GM19328 (cell line): ENCODE measurements at regions not wholly inside any gene's neighbourhood (a gene's known extent, or its start where the extent isn't known, plus 50 kb on each side); places are given as distances from the start of the nearest gene placed in this dataset.
"Not testable (repeated sequence)": the region's sequence is repeated elsewhere in the genome, so short reads cannot be mapped to it uniquely, and the experiment has no call there.

Experiments
- ATAC-seq: cut with Tn5 transposase; IDR thresholded peaks from one replicate; pipeline ENCODE4 v1.9.1; 2021; ENCODE audit warnings: mild to moderate bottlenecking, moderate library complexity; ENCODE audit not compliant: unreplicated experiment

- no peak for ATAC-seq
Measured at GRCh38 chr3:194879126-194879877, 193.6 kb downstream of the FAM43A start.

- ATAC-seq, result no peak
Measured at GRCh38 chr3:194879991-194880939, 194.6 kb downstream of the FAM43A start.

DNA sequence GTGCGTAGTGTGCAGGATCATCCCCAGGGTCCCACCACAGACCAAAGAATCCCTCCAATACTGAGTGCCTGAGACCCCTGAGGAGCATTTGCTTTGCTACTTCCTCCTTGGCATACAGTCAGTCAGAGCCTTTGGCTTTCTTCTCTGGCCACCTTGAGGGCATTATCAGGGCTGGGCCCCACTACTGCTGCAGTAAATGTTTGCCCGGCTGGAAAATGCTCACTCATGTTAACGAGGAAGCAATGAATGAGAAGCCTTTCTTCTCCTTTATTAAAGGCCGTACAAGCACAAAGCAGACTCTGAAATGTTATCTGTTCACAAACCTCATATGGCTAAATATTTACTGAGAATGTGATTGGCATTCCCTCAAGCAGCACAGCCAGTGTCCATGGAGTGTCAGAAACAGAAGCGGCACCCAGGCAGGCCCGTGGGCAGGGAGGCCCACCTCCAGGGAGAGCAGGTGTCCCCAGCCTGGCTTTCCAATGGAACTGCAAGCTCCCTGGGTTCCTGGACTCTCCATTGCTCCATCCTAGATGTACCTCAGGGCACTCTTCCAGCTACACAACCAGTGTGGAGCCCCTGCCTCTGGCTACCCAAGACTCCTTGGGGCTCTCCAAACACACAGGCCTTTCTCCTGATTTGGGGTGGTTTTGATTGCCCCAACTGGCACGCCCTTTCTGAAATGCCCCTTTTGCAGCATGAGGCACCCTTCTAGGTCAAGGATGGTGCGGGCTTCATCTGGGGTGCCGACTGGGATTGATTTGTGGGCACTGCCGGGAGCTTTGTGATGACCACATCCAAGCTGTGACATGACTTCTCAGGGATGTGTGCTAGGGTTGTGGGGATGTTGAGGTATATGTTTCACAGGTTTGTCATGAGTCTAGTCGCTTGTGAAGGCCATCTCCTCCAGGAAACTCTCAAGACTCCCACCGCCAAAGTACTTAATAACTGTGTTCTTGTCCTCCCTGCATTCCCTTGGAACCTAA lies 195.6 kb downstream of the FAM43A start:
- no peak for ATAC-seq

- ATAC-seq, result no peak
Measured at GRCh38 chr3:194884649-194885315, 199.1 kb downstream of the FAM43A start.

- ATAC-seq, result no peak
Measured at GRCh38 chr3:194885766-194886165, 200.1 kb downstream of the FAM43A start.

GRCh38 chr3:194886836-194887235 lies 201.2 kb downstream of the FAM43A start:
- no peak for ATAC-seq

- not testable (repeated sequence) for ATAC-seq
Measured at GRCh38 chr3:194888062-194888461, 202.4 kb downstream of the FAM43A start.

- no peak for ATAC-seq
Measured at GRCh38 chr3:194888916-194889315, 203.2 kb downstream of the FAM43A start.

DNA sequence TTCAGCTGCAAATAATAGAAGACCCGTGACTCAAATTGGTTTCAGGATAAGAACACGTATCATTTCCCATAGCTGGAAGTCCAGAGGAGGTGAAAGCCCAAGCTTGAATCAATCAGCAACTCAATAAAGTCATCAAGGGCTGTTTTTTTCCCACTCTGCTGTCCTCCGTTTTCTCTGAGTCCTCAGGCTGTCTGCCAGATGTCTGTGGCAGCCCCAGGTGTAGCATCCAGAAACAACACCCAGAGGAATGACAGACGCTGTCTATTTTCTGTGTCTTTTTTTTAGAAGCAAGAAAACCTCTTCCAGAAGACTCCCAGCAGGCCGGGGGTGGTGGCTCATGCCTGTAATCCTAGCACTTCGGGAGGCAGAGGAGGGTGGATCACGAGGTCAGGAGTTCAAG lies 204.4 kb downstream of the FAM43A start:
- ATAC-seq, result no peak

DNA sequence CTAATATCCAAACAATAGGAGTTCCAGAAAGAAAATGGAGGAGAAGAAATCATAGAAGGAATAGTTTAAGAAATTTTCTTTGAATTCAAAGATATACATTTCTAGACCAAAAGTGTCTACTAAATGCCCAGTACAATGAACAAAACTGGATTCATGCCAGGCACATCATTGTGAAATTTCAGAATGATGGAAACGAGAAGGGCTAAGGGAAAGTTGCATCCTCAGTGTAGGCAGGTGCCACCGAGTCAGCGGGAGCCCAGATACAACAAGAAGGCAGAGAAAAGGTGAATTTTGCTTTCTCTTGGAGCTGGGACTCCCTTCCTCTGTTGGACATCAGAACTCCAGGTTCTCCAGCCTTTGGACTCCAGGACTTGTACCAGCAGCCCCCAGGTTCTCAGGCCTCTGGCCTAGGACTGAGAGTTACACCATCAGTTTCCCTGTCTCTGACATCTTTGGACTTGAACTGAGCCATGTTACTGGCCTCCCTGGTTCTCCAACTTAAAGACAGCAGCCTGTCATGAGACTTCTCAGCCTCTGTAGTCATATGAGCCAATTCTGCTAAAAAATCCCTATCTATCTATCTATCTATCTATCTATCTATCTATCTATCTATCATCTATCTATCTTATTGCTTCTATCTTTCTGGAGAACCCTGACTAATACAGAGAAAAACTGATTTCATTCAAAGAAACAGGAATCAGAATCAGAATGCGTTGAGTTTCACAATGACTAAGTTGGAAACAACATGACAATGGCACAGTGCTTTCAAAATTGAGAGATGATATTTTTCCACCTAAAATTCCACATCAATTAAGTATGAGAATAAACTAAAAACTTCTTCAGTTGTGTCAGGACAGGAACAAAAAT lies 207.7 kb downstream of the FAM43A start:
- no peak for ATAC-seq

DNA sequence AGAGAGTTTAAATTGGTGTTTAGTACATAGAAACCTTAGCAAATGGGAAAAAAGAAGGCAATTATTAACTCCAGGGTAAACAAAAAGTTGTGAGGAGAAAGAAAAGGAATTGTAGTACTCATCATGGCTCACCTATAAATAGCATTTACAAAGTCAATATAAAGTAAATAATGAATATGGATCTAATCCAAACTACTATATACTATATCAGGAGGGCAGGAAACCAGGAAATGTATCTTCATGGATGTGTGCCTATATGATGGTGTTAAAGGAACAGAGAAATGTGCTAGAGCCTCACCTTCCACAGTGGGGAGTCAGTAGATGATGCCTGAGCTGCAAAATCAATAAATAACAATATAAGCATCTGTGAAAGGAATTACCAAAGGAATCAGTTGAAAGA lies 208.9 kb downstream of the FAM43A start:
- ATAC-seq, result no peak

GRCh38 chr3:194900854-194901522 lies 215.3 kb downstream of the FAM43A start:
- no peak for ATAC-seq

DNA sequence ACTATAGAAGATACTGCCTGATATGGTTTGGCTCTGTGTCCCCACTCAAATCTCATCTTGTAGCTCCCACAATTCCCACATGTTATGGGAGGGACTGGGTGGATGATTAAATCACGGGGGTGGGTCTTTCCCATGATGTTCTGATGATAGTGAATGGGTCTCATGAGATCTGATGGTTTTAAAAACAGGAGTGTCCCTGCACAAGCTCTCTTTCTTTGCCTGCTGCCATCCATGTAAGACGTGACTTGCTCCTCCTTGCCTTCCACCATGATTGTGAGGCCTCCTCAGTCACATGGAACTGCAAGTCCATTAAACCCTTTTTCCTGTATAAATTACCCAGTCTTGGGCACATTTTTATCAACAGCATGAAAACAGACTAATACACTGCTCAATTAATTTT lies 217.8 kb downstream of the FAM43A start:
- not testable (repeated sequence) for ATAC-seq

- not testable (repeated sequence) for ATAC-seq
Measured at GRCh38 chr3:194904999-194905398, 219.3 kb downstream of the FAM43A start.

DNA sequence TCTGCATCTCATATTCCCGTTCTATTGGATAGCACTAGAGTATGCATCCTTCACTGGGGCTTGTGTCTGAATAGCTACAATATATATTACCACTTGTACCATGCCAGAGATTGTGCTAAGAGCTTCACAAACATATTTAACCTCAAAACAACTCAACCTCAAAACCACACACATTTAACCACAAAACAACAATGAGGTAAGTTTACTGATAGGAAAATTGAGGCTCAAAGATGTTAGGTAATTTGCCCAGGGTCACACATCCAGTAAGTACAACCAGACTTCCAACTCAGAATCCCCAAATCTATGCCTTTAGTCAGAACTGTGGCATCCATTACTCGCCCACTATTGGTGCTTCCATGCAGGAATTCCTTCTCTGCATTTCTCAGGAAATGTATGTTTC lies 220.0 kb downstream of the FAM43A start:
- no peak for ATAC-seq

DNA sequence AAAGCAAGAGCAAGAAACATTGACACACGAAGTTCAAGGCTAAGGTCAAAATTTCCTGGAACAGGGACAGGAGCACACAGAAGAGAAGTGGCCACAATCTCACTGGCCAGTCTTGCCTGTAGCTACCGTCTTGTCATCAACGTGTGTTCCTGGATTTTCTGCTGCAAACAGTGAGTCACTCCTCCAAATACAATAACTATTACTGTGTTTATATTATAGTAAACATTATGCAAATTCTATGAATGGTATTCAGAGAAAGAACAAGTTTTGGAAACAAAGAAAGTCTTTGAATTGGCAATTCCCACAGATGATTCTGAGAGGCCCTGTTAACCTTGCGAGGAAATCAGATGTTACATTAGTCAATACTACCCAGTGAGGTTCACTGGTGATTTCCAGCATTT lies 220.5 kb downstream of the FAM43A start:
- ATAC-seq, result no peak

DNA sequence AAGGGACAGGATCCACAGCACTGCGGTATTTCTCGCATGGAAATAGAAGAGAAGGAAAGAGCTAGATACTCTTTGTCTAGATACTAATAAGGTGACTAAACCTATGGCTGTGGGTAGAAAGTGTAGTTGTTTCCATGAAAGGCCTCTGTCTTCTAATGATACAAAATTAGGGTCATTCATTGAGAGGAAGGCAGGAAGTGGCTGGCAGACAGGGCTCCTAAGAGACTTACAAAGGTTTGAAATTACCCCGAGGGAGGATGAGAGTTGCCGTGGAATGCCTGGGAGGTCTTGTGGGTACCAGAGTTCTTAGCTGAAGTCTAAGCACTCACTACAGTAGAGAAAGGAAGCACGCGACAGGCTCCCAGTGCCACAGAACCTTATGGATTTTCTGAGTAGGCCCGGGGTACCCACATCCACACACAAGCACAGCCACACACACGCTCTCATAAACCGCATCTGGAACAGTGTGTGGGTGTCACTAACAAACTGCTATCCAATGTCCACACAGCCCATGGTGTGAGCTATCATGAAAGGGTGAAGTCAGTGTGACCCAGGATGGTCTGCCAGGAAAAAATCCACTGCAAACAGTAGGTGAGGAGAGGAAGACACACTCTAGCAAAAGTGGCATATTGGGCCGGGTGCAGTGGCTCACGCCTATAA lies 221.4 kb downstream of the FAM43A start:
- ATAC-seq, result no peak

DNA sequence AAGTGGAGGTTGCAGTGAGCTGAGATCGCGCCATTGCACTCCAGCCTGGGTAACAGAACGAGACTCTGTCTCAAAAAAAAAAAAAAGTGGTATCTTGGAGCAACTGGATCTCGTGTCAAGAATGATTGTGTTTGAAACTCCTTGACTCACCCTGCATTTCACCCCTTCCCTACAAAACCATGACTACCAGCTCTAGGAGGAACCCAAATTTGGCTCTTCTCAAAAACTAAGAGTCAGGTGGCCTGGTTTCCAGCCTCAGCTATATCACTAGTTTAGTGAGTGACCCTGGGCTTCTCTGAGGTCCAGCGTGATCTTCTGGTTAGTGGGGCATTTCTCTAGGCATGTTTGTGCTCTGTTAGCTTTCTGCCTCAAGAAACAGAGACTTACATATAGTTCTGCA lies 222.1 kb downstream of the FAM43A start:
- ATAC-seq, result no peak
